ENCODE measurements at regions not wholly inside any gene's neighbourhood (a gene's known extent, or its start where the extent isn't known, plus 50 kb on each side); places are given as distances from the start of the nearest gene placed in this dataset.
"Not testable (repeated sequence)": the region's sequence is repeated elsewhere in the genome, so short reads cannot be mapped to it uniquely, and the experiment has no call there.

DNA sequence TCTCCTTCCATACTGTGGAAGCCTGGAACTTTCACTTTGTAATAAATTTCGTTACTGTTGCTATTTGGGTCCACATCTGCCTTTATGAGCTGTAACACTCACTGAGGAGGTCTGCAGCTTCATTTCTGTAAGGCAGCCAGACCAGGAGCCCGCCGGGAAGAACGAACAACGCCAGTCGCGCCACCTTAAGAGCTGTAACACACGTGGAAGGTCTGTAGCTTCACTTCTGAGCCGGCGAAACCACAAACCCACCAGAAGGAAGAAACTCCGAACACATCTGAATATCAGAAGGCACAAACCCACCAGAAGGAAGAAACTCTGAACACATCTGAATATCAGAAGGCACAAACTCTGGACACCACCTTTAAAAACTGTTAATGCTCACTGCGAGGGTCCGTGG lies 589.9 kb upstream of the SLC35B3 start:
- H3K79me2 ChIP-seq (ENCODE audit: low read length) = no peaks in the 10 kb centered on the region
- POLR2A ChIA-PET (ENCODE audit: unreplicated experiment) = no interaction called here

DNA sequence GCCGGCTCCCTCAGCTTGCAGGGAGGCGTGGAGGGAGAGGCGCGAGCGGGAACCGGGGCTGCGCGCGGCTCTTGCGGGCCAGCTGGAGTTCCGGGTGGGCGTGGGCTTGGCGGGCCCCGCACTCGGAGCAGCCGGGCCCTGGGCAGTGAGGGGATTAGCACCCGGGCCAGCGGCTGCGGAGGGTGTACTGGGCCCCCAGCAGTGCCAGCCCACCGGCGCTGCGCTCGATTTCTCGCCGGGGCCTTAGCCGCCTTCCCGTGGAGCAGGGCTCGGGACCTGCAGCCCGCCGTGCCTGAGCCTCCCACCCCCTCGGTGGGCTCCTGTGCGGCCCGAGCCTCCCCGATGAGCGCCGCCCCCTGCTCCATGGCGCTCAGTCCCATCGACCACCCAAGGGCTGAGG lies 588.9 kb upstream of the SLC35B3 start:
- ATAC-seq; BruUV-seq (replicated peaks); H3K9me3 ChIP-seq (ENCODE audit: low read length); DNase-seq; CTCF ChIA-PET; H3K79me2 ChIP-seq (ENCODE audit: low read length); H3K36me3 ChIP-seq (ENCODE audit: low read depth, low read length); H3F3A ChIP-seq (ENCODE audit: low read length, unreplicated experiment); H3K4me3 ChIP-seq (ENCODE audit: low read length); H4K20me1 ChIP-seq (ENCODE audit: low read length); POLR2A ChIA-PET (ENCODE audit: unreplicated experiment); H3K9me2 ChIP-seq (replicated peaks; ENCODE audit: low read length); H3K27ac ChIP-seq (ENCODE audit: low read length); intact Hi-C loops (cut with micrococcal nuclease); H3K4me1 ChIP-seq (ENCODE audit: insufficient read depth, low read length); H3K9ac ChIP-seq (ENCODE audit: low read length); H2AFZ ChIP-seq (ENCODE audit: low read length); H3K4me2 ChIP-seq (ENCODE audit: low read length): not testable (repeated sequence)
- peaks cover 37% of the 10 kb centered on the region; the same call in 1 of the 2 replicates for H3K27me3 ChIP-seq (ENCODE audit: low read length)

More for the DNA sequence above, 589.9 kb upstream of the SLC35B3 start:
- no peak for TF ChIP-seq EZH2 (IDR thresholded peaks at IDR 0.05; ENCODE audit: low read length, unreplicated experiment)
- TF ChIP-seq, protein P1, sequence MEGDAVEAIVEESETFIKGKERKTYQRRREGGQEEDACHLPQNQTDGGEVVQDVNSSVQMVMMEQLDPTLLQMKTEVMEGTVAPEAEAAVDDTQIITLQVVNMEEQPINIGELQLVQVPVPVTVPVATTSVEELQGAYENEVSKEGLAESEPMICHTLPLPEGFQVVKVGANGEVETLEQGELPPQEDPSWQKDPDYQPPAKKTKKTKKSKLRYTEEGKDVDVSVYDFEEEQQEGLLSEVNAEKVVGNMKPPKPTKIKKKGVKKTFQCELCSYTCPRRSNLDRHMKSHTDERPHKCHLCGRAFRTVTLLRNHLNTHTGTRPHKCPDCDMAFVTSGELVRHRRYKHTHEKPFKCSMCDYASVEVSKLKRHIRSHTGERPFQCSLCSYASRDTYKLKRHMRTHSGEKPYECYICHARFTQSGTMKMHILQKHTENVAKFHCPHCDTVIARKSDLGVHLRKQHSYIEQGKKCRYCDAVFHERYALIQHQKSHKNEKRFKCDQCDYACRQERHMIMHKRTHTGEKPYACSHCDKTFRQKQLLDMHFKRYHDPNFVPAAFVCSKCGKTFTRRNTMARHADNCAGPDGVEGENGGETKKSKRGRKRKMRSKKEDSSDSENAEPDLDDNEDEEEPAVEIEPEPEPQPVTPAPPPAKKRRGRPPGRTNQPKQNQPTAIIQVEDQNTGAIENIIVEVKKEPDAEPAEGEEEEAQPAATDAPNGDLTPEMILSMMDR (conservative IDR thresholded peaks at IDR 0.05; ENCODE audit: low read depth, low read length) = no peak
- no peak for TF ChIP-seq EZH2phosphoT487 (IDR thresholded peaks at IDR 0.05; ENCODE audit: borderline replicate concordance, low read length)
- Histone ChIP-seq H3K4me3 (ENCODE audit: low read length) (no peak overlapping the region), H3K4me1 (ENCODE audit: insufficient read depth, low read length) (no peaks in the 10 kb centered on the region), H3K4me2 (ENCODE audit: low read length) (no peak overlapping the region), H2AFZ (ENCODE audit: low read length) (no peak overlapping the region), H3K9ac (ENCODE audit: low read length) (no peak overlapping the region), H3F3A (ENCODE audit: low read length, unreplicated experiment) (no peaks in the 10 kb centered on the region), H3K36me3 (ENCODE audit: low read depth, low read length) (no peaks in the 10 kb centered on the region), H4K20me1 (ENCODE audit: low read length) (no peaks in the 10 kb centered on the region), H3K27ac (ENCODE audit: low read length) (no peak overlapping the region), H3K27me3 (ENCODE audit: low read length) (peaks cover 47% of the 10 kb centered on the region; the same call in 1 of the 2 replicates), H3K9me2 (replicated peaks; ENCODE audit: low read length) (no peaks in the 10 kb centered on the region), H3K9me3 (ENCODE audit: low read length) (no peaks in the 10 kb centered on the region)
- CTCF ChIA-PET = no interaction called here
- intact Hi-C loops (cut with micrococcal nuclease) = no loop called here
- ATAC-seq (no peak), DNase-seq (no peak)
- BruUV-seq (replicated peaks) = no TSS peak

DNA sequence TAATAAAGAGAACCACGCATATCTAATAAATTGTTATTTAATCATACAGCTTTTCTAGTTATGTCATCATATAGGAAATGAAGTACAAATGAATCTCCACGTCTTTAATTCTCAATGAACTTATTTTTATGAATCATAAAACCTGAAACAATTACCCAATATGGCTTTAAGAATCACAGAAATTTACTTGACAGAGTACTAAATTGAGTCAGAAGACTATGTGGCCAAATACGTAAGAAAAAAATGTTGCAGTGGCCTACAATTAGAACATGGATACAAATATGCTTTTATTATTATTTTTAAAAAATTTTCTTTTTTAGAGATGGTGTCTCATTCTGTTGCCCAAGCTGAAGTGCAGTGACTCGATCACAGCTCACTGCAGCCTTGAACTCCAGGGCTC lies 584.7 kb upstream of the SLC35B3 start:
- Histone ChIP-seq H2AFZ (ENCODE audit: low read length) (no peak overlapping the region), H3F3A (ENCODE audit: low read length, unreplicated experiment) (no peaks in the 10 kb centered on the region), H3K27ac (ENCODE audit: low read length) (no peak overlapping the region), H3K9me3 (ENCODE audit: low read length) (no peaks in the 10 kb centered on the region), H3K4me1 (ENCODE audit: insufficient read depth, low read length) (no peaks in the 10 kb centered on the region), H3K4me3 (ENCODE audit: low read length) (no peak overlapping the region), H3K9me2 (replicated peaks; ENCODE audit: low read length) (no peaks in the 10 kb centered on the region), H3K36me3 (ENCODE audit: low read depth, low read length) (no peaks in the 10 kb centered on the region), H3K4me2 (ENCODE audit: low read length) (no peak overlapping the region), H3K9ac (ENCODE audit: low read length) (no peak overlapping the region), H3K27me3 (ENCODE audit: low read length) (peaks cover 31% of the 10 kb centered on the region), H4K20me1 (ENCODE audit: low read length) (no peaks in the 10 kb centered on the region), H3K79me2 (ENCODE audit: low read length) (no peaks in the 10 kb centered on the region)
- ATAC-seq (no peak), DNase-seq (no peak)
- POLR2A ChIA-PET (ENCODE audit: unreplicated experiment) = no interaction called here
- intact Hi-C loops (cut with micrococcal nuclease) = no loop called here
- TF ChIP-seq EZH2phosphoT487 (IDR thresholded peaks at IDR 0.05; ENCODE audit: borderline replicate concordance, low read length) (no peak), EZH2 (IDR thresholded peaks at IDR 0.05; ENCODE audit: low read length, unreplicated experiment) (no peak)
- TF ChIP-seq, protein P1 (conservative IDR thresholded peaks at IDR 0.05; ENCODE audit: low read depth, low read length) = no peak
- CTCF ChIA-PET = no interaction called here
- BruUV-seq (replicated peaks) = no TSS peak

All from PC-3 (cell line).